HepG2 (cell line): ENCODE measurements at regions not wholly inside any gene's neighbourhood (a gene's known extent, or its start where the extent isn't known, plus 50 kb on each side); places are given as distances from the start of the nearest gene placed in this dataset.

ENCODE experiments used
- ATAC-seq: fragments of 200-7000 bp; cut with Tn5 transposase; 3 replicates; pipeline ENCODE4 v1.9.1; 2020; ENCODE audit warnings: mild to moderate bottlenecking, moderate library complexity
- BruUV-seq: library from RNA; stranded (reverse); fragments of 400-500 nt; replicated peaks from 2 replicates; lab custom pipeline; 2021; lab: Mats Ljungman, UMichigan
- CTCF ChIA-PET: fragments of 300-600 bp; formaldehyde crosslinking; extraction: SDS; loops from one replicate; lab custom pipeline; 2021; ENCODE audit warnings: low total read pairs, inconsistent platforms, low intra/inter-chr PET ratio; lab: Yijun Ruan, JAX
- POLR2A ChIA-PET: fragments of 350-600 bp; sonication (Branson Sonifier 250); formaldehyde crosslinking; loops from one replicate; lab custom pipeline; 2020; ENCODE audit warnings: antibody characterized with exemption, inconsistent platforms; lab: Yijun Ruan, JAX
- DNase-seq: peaks from one replicate; pipeline ENCODE4 v3.0.0-alpha.2; 2015; ENCODE audit warnings: low spot score
- FAIRE-seq: peaks from 3 replicates; lab custom pipeline; 2011; peaks lifted over from hg19 to GRCh38; lab: Jason Lieb, UNC
- H2AFZ ChIP-seq: one replicate; pipeline ENCODE4 v1.6.1; 2011; ENCODE audit warnings: low read length, inconsistent platforms
- H3K27ac ChIP-seq: fragments of 300-600 bp; 3 replicates; pipeline ENCODE4 v1.8.0; 2011; ENCODE audit warnings: mixed run types, mild to moderate bottlenecking, mixed read lengths, low read length, inconsistent platforms; ENCODE audit not compliant: insufficient read depth; ENCODE audit errors: extremely low read length
- H3K27me3 ChIP-seq, 2 experiments: fragments of 200-600 bp in 1 of 2; 2 replicates in 1 of 2; 3 replicates in 1 of 2; pipeline versions ENCODE4 v1.6.0 to v1.8.0; 2011; ENCODE audit warnings: low read length in 2 of 2, mild to moderate bottlenecking in 2 of 2, moderate library complexity in 2 of 2, inconsistent platforms in 1 of 2; ENCODE audit not compliant: insufficient read depth in 2 of 2, control insufficient read depth in 1 of 2
- H3K36me3 ChIP-seq, 2 experiments: fragments of 200-600 bp in 1 of 2; replicated peaks in 1 of 2; 2 replicates in 1 of 2; 3 replicates in 1 of 2; pipeline versions ENCODE4 v1.5.1 to v1.8.0; 2011; ENCODE audit warnings: low read length in 2 of 2, inconsistent platforms in 1 of 2; ENCODE audit not compliant: insufficient read depth in 2 of 2, control insufficient read depth in 1 of 2
- H3K4me1 ChIP-seq: 2 replicates; pipeline ENCODE4 v1.5.1; 2012; ENCODE audit warnings: low read length, inconsistent platforms; ENCODE audit not compliant: insufficient read depth
- H3K4me2 ChIP-seq: 2 replicates; pipeline ENCODE4 v1.6.0; 2011; ENCODE audit warnings: low read depth, low read length, inconsistent platforms
- H3K4me3 ChIP-seq, 3 experiments: fragments of 200-600 bp in 1 of 3; sonication (generic), shearing (Covaris generic) in 1 of 3; replicated peaks in 1 of 3; 2 replicates each; pipeline ENCODE4 v1.5.1; 2011 to 2016; ENCODE audit warnings: low read length in 3 of 3, inconsistent platforms in 2 of 3, low read depth in 2 of 3, mild to moderate bottlenecking in 2 of 3, control low read depth in 1 of 3, mixed read lengths in 1 of 3; ENCODE audit not compliant: insufficient read depth in 1 of 3
- H3K79me2 ChIP-seq: one replicate; pipeline ENCODE4 v1.6.1; 2011; ENCODE audit warnings: low read length, inconsistent platforms; ENCODE audit not compliant: insufficient read depth
- H3K9ac ChIP-seq: 2 replicates; pipeline ENCODE4 v1.6.0; 2011; ENCODE audit warnings: mild to moderate bottlenecking, low read depth, low read length, inconsistent platforms; ENCODE audit not compliant: insufficient read depth
- H3K9me3 ChIP-seq: 2 replicates; pipeline ENCODE4 v1.5.1; 2012; ENCODE audit warnings: mild to moderate bottlenecking, low read length
- H4K20me1 ChIP-seq: 2 replicates; pipeline ENCODE4 v1.6.0; 2011; ENCODE audit warnings: inconsistent platforms, mild to moderate bottlenecking, low read length, moderate library complexity; ENCODE audit not compliant: insufficient read depth
- KAT8 ChIP-seq: IDR thresholded peaks from 2 replicates; pipeline ENCODE4 v1.6.1; 2016; ENCODE audit warnings: missing genetic modification reagents, missing compliant biosample characterization
- SIX4 ChIP-seq: sonication (generic); formaldehyde crosslinking; IDR thresholded peaks from 2 replicates; pipeline ENCODE4 v1.4.0; 2020; ENCODE audit warnings: missing genetic modification reagents
- TIGD3 ChIP-seq: sonication (generic); formaldehyde crosslinking; IDR thresholded peaks from 2 replicates; pipeline ENCODE4 v1.5.1; 2020; ENCODE audit warnings: mild to moderate bottlenecking, missing genetic modification reagents, borderline replicate concordance
- TRIM24 ChIP-seq: sonication (generic); formaldehyde crosslinking; IDR thresholded peaks from 2 replicates; pipeline ENCODE4 v1.8.0; 2022; ENCODE audit warnings: mild to moderate bottlenecking, missing genetic modification reagents
- ZFAT ChIP-seq: sonication (generic); formaldehyde crosslinking; conservative IDR thresholded peaks from 2 replicates; pipeline ENCODE4 v1.8.1; 2023; ENCODE audit warnings: missing genetic modification reagents, inconsistent platforms
- ZNF639 ChIP-seq: conservative IDR thresholded peaks from 2 replicates; pipeline ENCODE4 v1.6.1; 2018; ENCODE audit warnings: missing genetic modification reagents
- WGBS: methylation state at CpG from one replicate; pipeline ENCODE4 v1.1.6; 2017; ENCODE audit warnings: low lambda C conversion rate; 5-methylcytosine and 5-hydroxymethylcytosine counted together
- in situ Hi-C: cut with HindIII; loops from 2 replicates; pipeline ENCODE4 v1.10.0; 2017; ENCODE audit warnings: low pct_unique_long_range_greater_than_20kb; ENCODE audit not compliant: extremely low pct_ligation_motif_present
- intact Hi-C: fragments of 100-400 bp; cut with micrococcal nuclease; formaldehyde crosslinking; loops from one replicate; pipeline ENCODE4 v1.10.0; 2022; ENCODE audit not compliant: unreplicated experiment
- TF ChIP-seq, protein P1 (sequence below): IDR thresholded peaks from 2 replicates; pipeline ENCODE4 v1.6.1; 2016; ENCODE audit warnings: missing compliant biosample characterization, missing genetic modification reagents, borderline replicate concordance

- intact Hi-C loops (no loop called here), in situ Hi-C loops (loop anchor here (25.0 kb wide), 1 partner anchor 468 kb away; no protein-coding TSS in a partner anchor)
- Histone ChIP-seq H3K27ac (no peak overlapping the region), H3K9ac (no peak overlapping the region), H3K4me1 (no peaks in the 10 kb centered on the region), H3K4me2 (no peak overlapping the region), H3K9me3 (no peaks in the 10 kb centered on the region), H3K79me2 (no peaks in the 10 kb centered on the region), H4K20me1 (no peaks in the 10 kb centered on the region), H3K36me3 (no peaks in the 10 kb centered on the region), H3K4me3 (no peak overlapping the region), H3K27me3 (no peaks in the 10 kb centered on the region), H2AFZ (no peak overlapping the region)
- DNase-seq (no peak), FAIRE-seq (no peak), ATAC-seq (no peak)
- TF ChIP-seq TIGD3 (CRISPR knock-in tag) = no peak
- TF ChIP-seq, protein P1, sequence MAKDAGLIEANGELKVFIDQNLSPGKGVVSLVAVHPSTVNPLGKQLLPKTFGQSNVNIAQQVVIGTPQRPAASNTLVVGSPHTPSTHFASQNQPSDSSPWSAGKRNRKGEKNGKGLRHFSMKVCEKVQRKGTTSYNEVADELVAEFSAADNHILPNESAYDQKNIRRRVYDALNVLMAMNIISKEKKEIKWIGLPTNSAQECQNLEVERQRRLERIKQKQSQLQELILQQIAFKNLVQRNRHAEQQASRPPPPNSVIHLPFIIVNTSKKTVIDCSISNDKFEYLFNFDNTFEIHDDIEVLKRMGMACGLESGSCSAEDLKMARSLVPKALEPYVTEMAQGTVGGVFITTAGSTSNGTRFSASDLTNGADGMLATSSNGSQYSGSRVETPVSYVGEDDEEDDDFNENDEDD (CRISPR knock-in tag) = no peak
- WGBS = 47% methylated on average over 3 of the region's 3 CpGs
- ChIA-PET CTCF (no interaction called here), POLR2A (no interaction called here)
- no TSS peak for BruUV-seq
Observed at GRCh38 chr5:42919600-42919999, 107.9 kb upstream of the SELENOP start.

GRCh38 chr5:42915306-42915866, 103.7 kb upstream of the SELENOP start:
- no peaks in the 10 kb centered on the region for H3K4me1 ChIP-seq
- POLR2A ChIA-PET = no interaction called here
- H3K27ac ChIP-seq = no peak overlapping the region
- DNase-seq = no peak
- no peak overlapping the region for H3K4me3 ChIP-seq
- 70% methylated on average over 12 of the region's 23 CpGs for WGBS
- no peaks in the 10 kb centered on the region for H3K9me3 ChIP-seq
- H3K27me3 ChIP-seq = no peaks in the 10 kb centered on the region
- peak; percentile 32; the same call in 2 of the 3 replicates for ATAC-seq
- H3K4me2 ChIP-seq = no peak overlapping the region
- no peaks in the 10 kb centered on the region for H3K79me2 ChIP-seq
- no TSS peak for BruUV-seq
- FAIRE-seq = no peak
- no peak overlapping the region for H3K9ac ChIP-seq
- intact Hi-C loops = no loop called here
- in situ Hi-C loops = loop anchor here (25.0 kb wide), 1 partner anchor 472 kb away; no protein-coding TSS in a partner anchor
- CTCF ChIA-PET = no interaction called here
- no peak overlapping the region for H2AFZ ChIP-seq
- H4K20me1 ChIP-seq = no peaks in the 10 kb centered on the region
- H3K36me3 ChIP-seq = no peaks in the 10 kb centered on the region
- TF ChIP-seq TRIM24 (CRISPR knock-in tag) (no peak), KAT8 (no peak), ZFAT (CRISPR knock-in tag) (no peak), SIX4 (CRISPR knock-in tag) (no peak), ZNF639 (CRISPR knock-in tag) (no peak)
